A673 (cell line): ENCODE measurements at regions not wholly inside any gene's neighbourhood (a gene's known extent, or its start where the extent isn't known, plus 50 kb on each side); places are given as distances from the start of the nearest gene placed in this dataset.

Source experiments
- BruUV-seq: library from RNA; stranded (reverse); fragments of 400-500 nt; replicated peaks from 2 replicates; lab custom pipeline; 2021; lab: Mats Ljungman, UMichigan
- CTCF ChIA-PET: fragments of 300-600 bp; sonication (Branson Sonifier 250); formaldehyde crosslinking; loops from one replicate; lab custom pipeline; 2022; ENCODE audit warnings: antibody characterized with exemption; lab: Charles Lee
- POLR2A ChIA-PET: fragments of 300-600 bp; sonication (Branson Sonifier 250); formaldehyde crosslinking; loops from one replicate; lab custom pipeline; 2022; ENCODE audit warnings: antibody characterized with exemption; ENCODE audit not compliant: low non-redundant PET; lab: Charles Lee
- DNase-seq: peaks from one replicate; pipeline ENCODE4 v3.0.0-alpha.2; 2015; ENCODE audit warnings: low spot score
- H3K27ac ChIP-seq: fragments of 200-600 bp; sonication (generic); 2 replicates; pipeline ENCODE4 v1.5.1; 2016; ENCODE audit warnings: mixed run types, low read depth, mild to moderate bottlenecking, mixed read lengths, antibody characterized with exemption, low read length; ENCODE audit not compliant: poor library complexity, severe bottlenecking
- H3K27me3 ChIP-seq: fragments of 200-600 bp; sonication (generic); replicated peaks from 2 replicates; pipeline ENCODE4 v1.6.1; 2017; ENCODE audit warnings: mixed run types, low read depth, mild to moderate bottlenecking, mixed read lengths, antibody characterized with exemption, low read length; ENCODE audit not compliant: insufficient read depth, poor library complexity
- H3K36me3 ChIP-seq: fragments of 200-600 bp; sonication (generic); 2 replicates; pipeline ENCODE4 v1.6.1; 2016; ENCODE audit warnings: mixed run types, mild to moderate bottlenecking, mixed read lengths, antibody characterized with exemption, low read length; ENCODE audit not compliant: insufficient read depth, poor library complexity, severe bottlenecking
- H3K4me1 ChIP-seq: fragments of 200-600 bp; sonication (generic); 2 replicates; pipeline ENCODE4 v1.6.1; 2017; ENCODE audit warnings: mixed run types, mild to moderate bottlenecking, mixed read lengths, antibody characterized with exemption, low read length; ENCODE audit not compliant: insufficient read depth, poor library complexity, severe bottlenecking
- H3K4me3 ChIP-seq: fragments of 200-600 bp; sonication (generic); 2 replicates; pipeline ENCODE4 v1.5.1; 2016; ENCODE audit warnings: low read depth, mixed run types, mild to moderate bottlenecking, mixed read lengths, low read length; ENCODE audit not compliant: poor library complexity, severe bottlenecking
- H3K9me3 ChIP-seq: fragments of 200-600 bp; sonication (generic); 2 replicates; pipeline ENCODE4 v1.6.1; 2016; ENCODE audit warnings: mixed run types, low read depth, mild to moderate bottlenecking, mixed read lengths, antibody characterized with exemption, low read length; ENCODE audit not compliant: poor library complexity, severe bottlenecking
- EZH2 ChIP-seq: fragments of 200-600 bp; sonication (generic); IDR thresholded peaks from 2 replicates; pipeline ENCODE4 v1.6.1; 2017; ENCODE audit warnings: borderline replicate concordance, low read depth, mild to moderate bottlenecking, mixed read lengths, antibody characterized with exemption, low read length; ENCODE audit not compliant: poor library complexity, severe bottlenecking
- intact Hi-C: fragments of 100-400 bp; cut with micrococcal nuclease; formaldehyde crosslinking; loops from one replicate; pipeline ENCODE4 v1.10.0; 2022; ENCODE audit not compliant: unreplicated experiment
- TF ChIP-seq, protein P1 (sequence below): fragments of 300-800, 200-600 bp; sonication (generic); conservative IDR thresholded peaks from 2 replicates; pipeline ENCODE4 v1.5.1; 2017; ENCODE audit warnings: low read depth, mild to moderate bottlenecking, antibody characterized with exemption, low read length, moderate library complexity, mixed read lengths

GRCh38 chr6:19369785-19370184, 467.4 kb upstream of the ID4 start:
- CTCF ChIA-PET: no interaction called here
- intact Hi-C loops: no loop called here
- Histone ChIP-seq H3K9me3 (no peaks in the 10 kb centered on the region), H3K27me3 (no peaks in the 10 kb centered on the region), H3K4me3 (no peak overlapping the region), H3K4me1 (no peaks in the 10 kb centered on the region), H3K36me3 (no peaks in the 10 kb centered on the region), H3K27ac (no peak overlapping the region)
- POLR2A ChIA-PET: no interaction called here
- no TSS peak for BruUV-seq
- no peak for DNase-seq
- TF ChIP-seq, protein P1, sequence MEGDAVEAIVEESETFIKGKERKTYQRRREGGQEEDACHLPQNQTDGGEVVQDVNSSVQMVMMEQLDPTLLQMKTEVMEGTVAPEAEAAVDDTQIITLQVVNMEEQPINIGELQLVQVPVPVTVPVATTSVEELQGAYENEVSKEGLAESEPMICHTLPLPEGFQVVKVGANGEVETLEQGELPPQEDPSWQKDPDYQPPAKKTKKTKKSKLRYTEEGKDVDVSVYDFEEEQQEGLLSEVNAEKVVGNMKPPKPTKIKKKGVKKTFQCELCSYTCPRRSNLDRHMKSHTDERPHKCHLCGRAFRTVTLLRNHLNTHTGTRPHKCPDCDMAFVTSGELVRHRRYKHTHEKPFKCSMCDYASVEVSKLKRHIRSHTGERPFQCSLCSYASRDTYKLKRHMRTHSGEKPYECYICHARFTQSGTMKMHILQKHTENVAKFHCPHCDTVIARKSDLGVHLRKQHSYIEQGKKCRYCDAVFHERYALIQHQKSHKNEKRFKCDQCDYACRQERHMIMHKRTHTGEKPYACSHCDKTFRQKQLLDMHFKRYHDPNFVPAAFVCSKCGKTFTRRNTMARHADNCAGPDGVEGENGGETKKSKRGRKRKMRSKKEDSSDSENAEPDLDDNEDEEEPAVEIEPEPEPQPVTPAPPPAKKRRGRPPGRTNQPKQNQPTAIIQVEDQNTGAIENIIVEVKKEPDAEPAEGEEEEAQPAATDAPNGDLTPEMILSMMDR: no peak
- no peak for TF ChIP-seq EZH2

- ChIA-PET POLR2A (no interaction called here), CTCF (no interaction called here)
- no peak for TF ChIP-seq EZH2
- TF ChIP-seq, protein P1: no peak
- intact Hi-C loops: no loop called here
- H3K4me1 ChIP-seq: no peaks in the 10 kb centered on the region
- no peak for DNase-seq
- no peaks in the 10 kb centered on the region for H3K9me3 ChIP-seq
- H3K4me3 ChIP-seq: no peak overlapping the region
- H3K27ac ChIP-seq: no peak overlapping the region
- BruUV-seq: no TSS peak
- H3K27me3 ChIP-seq: no peaks in the 10 kb centered on the region
- no peaks in the 10 kb centered on the region for H3K36me3 ChIP-seq
Measured at GRCh38 chr6:19370831-19371230, 466.3 kb upstream of the ID4 start.

DNA sequence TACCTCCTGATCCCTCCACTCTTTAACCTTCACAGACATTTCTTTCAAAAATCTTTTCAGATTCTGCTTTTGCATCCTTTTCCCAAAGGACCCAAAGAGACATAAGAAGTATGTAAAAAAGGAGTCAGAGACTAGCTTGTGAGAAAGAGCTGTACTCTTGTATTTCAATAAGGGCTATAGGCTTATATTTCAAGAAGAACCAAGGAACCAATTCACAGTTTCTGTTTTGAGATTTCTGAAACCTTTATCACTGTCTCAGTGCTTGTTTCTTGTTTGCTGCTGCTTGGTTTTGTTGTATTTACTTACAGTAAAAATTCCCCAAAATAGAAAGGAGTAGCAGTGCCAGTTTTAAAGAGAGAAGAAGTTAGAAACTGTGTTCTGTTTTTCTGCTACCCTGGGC, 461.6 kb upstream of the ID4 start:
- Histone ChIP-seq H3K36me3 (no peaks in the 10 kb centered on the region), H3K4me1 (no peaks in the 10 kb centered on the region), H3K9me3 (no peaks in the 10 kb centered on the region), H3K4me3 (no peak overlapping the region), H3K27ac (no peak overlapping the region), H3K27me3 (no peaks in the 10 kb centered on the region)
- ChIA-PET POLR2A (no interaction called here), CTCF (no interaction called here)
- DNase-seq: no peak
- intact Hi-C loops: no loop called here
- no TSS peak for BruUV-seq
- no peak for TF ChIP-seq EZH2
- TF ChIP-seq, protein P1: no peak
